ACHN (cell line): ENCODE measurements at regions not wholly inside any gene's neighbourhood (a gene's known extent, or its start where the extent isn't known, plus 50 kb on each side); places are given as distances from the start of the nearest gene placed in this dataset.
A peak's percentile ranks its signal among the peaks of the same experiment; 100 is the strongest.

Experiments
- DNase-seq: peaks from one replicate; pipeline ENCODE4 v3.0.0-alpha.2; 2015
- in situ Hi-C: cut with HindIII; loops from 2 replicates; pipeline ENCODE4 v1.10.0; 2017; ENCODE audit warnings: low sequenced_read_pairs, low pct_ligation_motif_present, low pct_unique_long_range_greater_than_20kb

DNA sequence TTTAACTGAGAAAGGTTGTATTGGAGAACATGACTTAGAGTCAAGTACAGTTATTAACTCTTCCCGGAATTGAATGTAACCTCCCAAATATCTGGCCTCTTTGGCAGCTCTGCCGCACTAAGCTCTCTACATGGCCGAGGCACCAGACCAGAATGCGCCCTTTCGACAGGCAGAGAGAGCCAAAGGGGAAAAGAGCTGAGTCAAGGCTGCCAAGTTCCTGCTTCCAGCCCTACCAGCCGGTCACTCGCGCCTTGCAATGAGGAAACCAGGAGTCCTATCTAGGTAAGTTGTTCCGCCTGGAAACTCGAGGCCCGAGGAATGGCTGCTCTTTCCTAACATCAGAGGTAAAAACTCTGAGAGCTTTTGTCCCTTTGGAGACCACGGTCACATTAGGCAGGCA, 172.2 kb downstream of the BRMS1L start:
- DNase-seq = no peak
- in situ Hi-C loops = no loop called here

DNA sequence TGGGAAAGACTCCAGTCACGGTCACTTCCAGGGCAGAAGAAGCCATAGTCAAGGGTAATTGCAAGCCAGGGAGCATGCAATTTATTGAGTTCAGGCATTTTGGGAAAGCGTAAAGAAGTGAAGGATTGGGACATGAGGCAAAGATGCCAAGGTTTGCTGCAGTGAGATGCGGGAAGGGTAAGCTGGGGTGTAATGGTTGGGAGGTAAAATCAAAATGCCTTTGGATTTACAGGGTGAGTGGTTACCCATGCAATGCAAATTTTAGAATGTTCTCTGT, 167.5 kb downstream of the BRMS1L start:
- DNase-seq = no peak
- in situ Hi-C loops = no loop called here

DNA sequence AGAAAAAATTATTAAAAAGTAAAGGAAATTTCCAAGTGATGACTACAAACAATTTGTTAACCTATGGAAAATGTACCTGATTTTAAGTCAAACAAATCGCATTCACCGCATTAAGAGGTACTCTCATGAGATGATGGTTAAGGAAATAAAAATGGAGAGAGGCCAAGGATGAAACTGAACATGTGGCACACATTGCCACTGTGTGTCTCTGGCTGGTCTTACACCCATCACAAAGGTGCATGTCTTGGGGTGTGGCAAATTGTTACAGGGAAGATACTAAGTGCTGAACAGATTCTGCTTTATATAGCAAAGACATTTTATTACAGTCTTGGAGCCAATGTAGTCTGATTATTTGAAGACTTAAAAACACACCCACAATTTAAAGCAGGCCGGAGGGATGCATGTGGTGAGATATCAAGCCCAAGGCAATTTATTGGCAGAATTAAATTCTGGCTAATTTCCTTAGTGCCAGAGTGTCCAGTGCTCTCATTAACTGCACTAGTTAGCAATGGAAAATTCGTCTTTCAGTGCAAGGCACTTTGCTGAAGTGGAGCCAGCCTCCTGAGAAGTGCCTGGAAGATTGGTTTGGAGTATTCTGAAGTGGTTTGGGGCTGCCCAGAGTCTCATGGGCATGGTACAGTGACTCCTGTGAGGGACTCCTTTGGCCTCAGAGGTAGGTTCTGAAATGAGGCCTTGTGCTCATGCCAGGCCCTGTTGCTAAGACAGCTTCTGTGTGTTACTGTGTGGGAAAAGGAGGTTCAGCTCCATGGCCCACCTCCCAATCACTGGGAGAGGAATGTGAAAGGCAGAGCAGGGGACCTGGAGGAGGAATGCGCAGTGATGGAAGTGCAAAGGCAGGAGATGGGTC, 166.9 kb downstream of the BRMS1L start:
- in situ Hi-C loops = no loop called here
- no peak for DNase-seq

DNA sequence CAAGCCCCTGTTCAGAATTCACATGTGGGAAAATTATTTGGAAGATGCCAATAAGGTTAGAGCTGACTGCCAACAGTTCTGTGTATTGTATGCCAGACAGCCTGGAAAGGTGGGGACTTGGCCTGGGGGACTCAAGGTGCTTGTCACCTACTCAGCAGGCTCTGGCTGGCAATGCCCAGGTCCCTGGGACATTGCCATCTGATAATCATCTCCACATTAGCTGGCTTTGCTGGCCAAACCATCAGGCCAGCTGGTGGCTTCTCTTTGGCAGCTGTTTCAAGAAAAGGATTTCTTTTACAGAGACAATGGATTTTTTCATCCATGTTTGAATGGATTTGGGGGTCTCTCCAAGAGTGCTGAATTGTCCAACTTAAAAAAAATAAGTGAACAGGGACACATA, 165.2 kb downstream of the BRMS1L start:
- DNase-seq = no peak
- in situ Hi-C loops = no loop called here

- in situ Hi-C loops = no loop called here
- no peak for DNase-seq
Measured at GRCh38 chr14:35989736-35990135, 163.6 kb downstream of the BRMS1L start.

GRCh38 chr14:35988972-35989690, 163.0 kb downstream of the BRMS1L start:
- DNase-seq = no peak

DNA sequence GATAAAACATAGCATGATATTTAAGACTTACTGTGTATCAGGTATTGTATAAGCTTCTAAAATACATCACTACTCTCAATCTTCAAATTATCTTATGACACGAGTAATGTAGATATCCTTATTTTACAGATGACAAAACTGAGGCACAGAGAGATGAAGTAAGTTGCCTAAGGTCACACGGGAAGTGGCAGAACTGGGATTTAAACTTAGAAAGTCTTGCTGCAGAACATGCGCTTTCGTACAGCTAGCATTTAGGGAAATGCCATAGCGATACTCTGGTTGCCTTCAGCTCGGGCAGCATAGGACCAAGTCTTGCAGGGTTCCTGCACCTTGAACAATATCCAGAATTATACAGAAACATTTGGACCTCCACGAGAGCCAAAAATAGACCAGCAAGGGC, 162.4 kb downstream of the BRMS1L start:
- no peak for DNase-seq
- in situ Hi-C loops = no loop called here

More at GRCh38 chr14:35988972-35989690, 163.0 kb downstream of the BRMS1L start:
- in situ Hi-C loops = no loop called here

DNA sequence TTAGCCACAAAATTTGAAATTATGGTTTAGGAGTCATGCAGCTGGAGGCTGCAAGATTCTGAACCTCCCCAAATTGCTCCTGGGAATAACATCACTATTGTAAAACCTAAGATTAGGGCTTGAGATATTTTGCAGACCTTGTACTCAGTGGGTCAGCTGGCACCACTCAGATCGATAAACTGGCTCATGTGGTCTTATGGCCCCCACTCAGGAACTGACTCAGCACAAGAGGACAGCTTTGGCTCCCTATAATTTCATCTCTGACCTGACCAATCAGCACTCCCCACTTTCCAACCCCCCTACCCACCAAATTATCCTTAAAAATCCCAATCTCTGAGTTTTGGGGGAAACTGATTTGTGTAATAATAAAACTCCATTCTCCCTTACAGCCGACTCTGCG, 161.6 kb downstream of the BRMS1L start:
- DNase-seq = no peak
- in situ Hi-C loops = no loop called here

- in situ Hi-C loops = no loop called here
- no peak for DNase-seq
Measured at GRCh38 chr14:35986219-35986573, 160.1 kb downstream of the BRMS1L start.

DNA sequence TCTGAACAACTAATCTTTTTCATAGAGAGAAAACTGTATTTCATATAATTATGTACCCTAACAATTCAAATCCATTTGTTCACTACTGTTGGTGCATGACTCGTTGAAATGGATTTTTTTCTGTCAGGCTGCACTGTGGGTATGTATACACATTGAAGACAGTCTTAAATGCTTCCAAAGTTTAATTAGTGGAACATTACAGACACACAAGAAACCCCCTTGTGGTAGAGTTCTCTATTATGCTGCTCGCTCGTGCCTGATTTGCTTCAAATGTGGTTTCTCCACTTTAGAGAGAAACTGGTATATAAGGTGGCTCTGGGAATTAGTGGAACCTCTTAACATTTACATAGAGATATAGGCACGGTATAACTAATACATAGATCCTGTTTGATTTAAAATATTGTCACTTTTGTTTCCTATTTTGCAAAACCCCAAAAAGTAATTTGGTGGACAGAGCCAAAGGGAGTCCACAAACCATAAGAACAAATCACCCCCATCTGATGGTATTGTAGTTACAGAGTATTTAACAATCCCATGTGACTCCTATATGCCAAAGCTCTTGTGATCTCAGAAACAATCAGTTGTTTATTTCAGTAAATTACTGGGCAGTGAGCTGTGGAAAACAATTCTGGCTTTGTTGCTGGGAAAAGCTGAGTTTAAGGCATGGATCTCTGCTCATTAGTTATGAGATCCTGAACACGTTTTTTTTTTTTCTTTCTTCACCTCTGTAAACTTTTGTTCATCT, 159.5 kb downstream of the BRMS1L start:
- DNase-seq = no peak
- in situ Hi-C loops = no loop called here

DNA sequence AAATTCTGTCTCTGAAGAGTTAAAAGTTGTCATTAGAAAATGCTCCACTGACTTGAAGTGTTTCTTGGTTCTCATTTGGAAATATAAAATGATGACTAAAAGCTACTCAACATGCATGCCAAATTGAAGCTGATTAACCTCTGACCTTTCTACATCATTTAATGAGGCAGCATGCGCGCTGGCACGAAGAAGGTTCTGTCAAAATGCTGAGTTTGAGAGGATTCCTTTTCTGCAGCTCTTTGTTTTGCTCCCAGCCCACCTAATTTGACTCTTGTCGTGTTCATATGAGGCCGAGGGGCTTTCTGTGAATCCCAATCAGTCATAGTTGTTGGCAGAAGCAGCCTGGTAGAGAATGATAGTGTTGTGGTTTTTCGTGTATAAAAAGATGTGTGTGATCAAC, 153.4 kb downstream of the BRMS1L start:
- no peak for DNase-seq
- in situ Hi-C loops = no loop called here

DNA sequence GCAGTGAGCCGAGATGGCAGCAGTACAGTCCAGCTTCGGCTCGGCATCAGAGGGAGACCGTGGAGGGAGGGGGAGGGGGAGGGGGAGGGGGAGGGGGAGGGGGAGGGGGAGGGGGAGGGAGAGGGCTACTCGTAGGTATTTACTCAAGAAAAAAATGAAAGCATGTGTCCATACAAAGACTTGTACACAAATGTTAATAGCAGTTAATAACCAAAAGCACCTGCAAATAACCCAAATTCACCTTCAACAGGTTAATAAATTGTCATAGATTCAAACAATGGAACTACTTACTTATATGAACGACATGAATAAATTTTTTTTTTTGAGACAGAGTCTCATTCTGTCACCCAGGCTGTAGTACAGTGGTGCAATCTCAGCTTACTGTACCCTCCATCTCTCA, 152.4 kb downstream of the BRMS1L start:
- in situ Hi-C loops = no loop called here
- no peak for DNase-seq

- in situ Hi-C loops = no loop called here
- DNase-seq = no peak
Measured at GRCh38 chr14:35975814-35976213, 149.7 kb downstream of the BRMS1L start.

- no peak for DNase-seq
Measured at GRCh38 chr14:35973770-35974169, 147.6 kb downstream of the BRMS1L start.

DNA sequence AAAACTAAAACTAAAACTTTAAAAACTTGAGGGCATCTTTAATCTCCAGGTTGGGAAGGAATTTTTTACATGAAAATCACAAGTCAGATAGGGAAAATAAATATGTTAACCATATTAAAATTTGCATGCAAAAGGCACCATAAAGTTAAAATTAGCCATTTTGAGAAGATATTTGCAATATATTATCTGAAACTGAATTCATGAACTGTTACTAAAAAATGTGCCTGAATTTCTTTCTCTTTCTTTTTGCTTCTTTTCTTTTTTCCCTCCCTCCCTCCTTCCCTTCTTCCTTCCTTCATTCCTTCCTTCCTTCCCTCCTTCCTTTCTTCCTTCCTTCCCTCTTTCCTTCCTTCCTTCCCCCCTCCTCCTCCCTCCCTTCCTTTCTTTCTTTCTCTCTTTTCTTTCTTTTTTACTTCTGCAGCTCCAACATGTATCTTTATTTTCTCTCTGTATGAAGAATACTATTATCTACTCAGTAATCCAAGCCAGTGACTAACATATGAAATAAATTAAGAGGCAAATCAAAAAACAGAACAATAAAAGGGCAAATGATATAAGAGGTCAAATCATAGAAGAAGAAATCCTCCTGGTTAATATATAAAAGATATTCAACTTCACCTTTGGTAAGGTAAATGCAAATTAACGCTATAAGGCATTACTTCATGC, 146.0 kb downstream of the BRMS1L start:
- in situ Hi-C loops = no loop called here

More at GRCh38 chr14:35973770-35974169, 147.6 kb downstream of the BRMS1L start:
- in situ Hi-C loops = no loop called here

DNA sequence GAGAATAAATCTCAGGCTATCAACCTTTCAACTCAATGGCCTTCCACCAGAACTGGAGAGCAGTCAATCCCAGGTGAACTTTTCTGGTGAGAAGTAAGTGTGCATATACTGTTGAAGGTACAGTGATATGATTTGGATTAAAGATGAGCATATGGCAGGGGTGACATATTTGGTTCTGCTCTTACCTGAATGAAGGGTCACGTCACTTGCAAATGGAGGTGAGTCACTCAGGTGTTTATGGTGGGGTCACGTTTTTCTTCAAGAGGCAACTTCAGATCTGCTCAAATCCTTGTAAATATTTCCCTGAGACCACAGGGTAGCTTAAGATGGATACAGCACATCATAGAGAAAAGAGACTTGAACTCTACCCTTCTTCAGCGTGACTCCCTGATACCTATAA, 143.2 kb downstream of the BRMS1L start:
- in situ Hi-C loops = no loop called here
- DNase-seq = no peak

More for the DNA sequence above, 146.0 kb downstream of the BRMS1L start:
- no peak for DNase-seq

DNA sequence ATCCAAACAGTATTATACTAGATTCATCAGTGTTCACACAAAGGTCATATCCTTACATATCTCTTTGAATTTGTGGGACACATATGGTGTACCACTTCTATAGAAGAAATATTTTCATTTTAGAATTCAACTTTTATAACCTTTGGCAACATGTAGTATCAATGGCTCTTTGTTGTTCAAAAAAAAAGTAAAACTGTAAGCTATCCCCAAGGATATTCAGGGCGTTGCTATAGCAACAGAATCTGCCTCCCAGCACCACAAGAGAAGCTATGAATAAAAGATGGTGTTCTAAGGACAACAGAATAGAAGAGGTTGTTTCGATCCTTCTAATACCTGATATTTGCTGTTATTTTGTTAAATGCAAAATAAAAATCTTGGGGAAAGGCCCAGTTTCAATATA, 139.3 kb downstream of the BRMS1L start:
- in situ Hi-C loops = no loop called here
- no peak for DNase-seq

DNA sequence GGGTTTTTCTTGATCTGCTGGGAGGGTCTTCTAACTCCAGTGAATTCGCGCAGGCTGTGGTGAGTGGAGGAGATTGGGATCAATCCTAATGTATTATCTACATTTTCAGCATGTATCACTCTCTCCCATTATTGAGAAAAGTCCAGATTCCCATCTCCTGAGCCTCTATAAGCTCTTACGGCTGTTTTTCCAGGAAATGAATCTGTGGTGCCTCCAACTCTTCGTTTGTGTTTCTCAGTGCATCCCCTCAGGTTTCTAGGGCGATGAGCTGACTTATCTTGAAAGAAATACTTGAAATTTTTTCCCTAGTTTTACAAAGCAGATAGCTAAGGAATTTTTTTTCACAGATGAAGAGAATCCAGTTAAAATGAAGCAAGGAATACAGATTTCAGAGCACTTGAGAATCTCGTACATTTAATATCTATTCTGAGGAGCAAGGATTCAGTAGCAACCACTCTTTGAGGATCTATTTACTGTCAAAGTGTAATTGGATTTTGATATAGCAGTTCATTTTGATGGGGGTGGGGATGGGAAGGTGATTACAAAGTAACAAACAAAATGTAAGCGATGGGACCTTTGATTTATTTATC, 138.7 kb downstream of the BRMS1L start:
- in situ Hi-C loops = no loop called here
- DNase-seq = no peak

DNA sequence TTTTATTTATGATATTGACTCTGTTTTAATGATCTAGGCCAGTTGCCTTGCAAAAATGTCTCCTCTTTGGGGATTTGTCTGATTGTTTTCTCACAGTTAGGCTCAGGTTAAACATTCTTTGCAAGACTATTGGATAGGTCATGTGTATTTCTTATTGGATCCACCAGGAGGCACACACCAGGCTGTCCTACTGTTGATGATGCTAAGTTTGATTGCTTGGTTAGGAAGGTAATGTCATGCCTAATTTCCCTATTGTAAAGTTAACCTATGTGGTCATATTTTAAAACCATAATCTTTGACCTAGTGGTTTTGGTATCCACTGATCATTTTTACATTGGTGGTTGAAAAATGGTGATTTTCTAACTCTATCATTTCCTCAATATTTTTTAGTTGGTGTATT, 137.1 kb downstream of the BRMS1L start:
- peak; percentile 22 for DNase-seq

More for the DNA sequence above, 137.1 kb downstream of the BRMS1L start:
- in situ Hi-C loops = no loop called here
